ENCODE measurements at regions not wholly inside any gene's neighbourhood (a gene's known extent, or its start where the extent isn't known, plus 50 kb on each side); places are given as distances from the start of the nearest gene placed in this dataset.

DNA sequence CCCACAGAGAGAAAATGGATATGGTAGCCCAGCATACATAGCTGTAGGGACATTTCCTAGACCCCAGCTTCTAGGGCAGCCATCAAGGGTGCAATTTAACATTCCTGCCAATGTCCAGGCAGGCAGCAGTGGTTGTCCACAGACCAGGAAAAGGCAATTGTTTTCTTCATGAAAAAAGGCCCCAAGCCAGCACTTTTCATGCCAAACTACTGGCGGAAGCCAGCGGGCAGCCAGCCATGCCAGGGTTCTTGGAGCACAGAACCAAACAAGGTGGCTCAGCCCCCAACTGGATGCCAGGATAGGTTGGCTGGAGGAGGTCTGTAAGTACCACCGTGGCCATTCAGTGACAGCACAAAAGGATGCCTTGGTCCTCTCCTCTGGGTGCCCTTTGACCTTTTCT is 94.6 kb downstream of the BANF2 start:
- no peak for DNase-seq

DNA sequence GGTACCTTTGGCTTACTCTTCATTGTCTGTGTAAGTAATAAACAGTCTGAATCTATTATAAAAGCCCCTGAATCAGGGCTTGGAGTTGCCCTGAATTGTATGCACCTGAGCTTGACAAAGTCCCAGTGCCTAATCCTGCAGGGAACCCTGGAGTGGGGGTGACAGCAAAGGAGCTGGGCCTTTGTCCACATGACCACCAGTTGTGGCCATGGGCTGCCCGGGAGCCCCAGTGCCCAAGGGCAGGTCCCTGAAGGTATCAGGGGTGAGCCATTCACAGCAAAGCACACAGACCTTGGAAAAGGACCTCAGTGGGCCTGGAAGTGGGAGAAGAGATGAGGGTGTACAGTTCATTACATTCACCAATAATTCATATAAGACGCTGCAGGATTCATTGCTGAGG is 94.2 kb downstream of the BANF2 start:
- no peak for DNase-seq

DNA sequence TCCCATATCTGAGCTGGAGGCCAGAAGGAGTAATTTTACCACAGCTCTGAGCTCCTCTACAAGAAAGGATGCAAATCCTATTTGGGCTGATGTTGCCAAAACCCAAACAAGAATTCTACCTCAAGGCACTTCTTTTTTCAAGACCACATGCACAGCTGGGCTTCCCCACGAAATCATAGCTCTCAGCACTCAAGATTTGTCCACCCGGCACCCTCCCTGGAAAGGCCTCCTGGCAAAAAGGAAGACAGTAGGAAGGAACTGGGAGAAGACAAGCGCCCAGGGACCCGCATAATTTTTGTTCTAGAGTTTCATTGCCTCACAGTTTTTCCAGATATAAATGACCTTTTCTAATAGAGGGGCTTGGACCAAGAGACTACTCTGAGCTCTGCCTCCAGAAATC is 90.5 kb downstream of the BANF2 start:
- no peak for DNase-seq

DNA sequence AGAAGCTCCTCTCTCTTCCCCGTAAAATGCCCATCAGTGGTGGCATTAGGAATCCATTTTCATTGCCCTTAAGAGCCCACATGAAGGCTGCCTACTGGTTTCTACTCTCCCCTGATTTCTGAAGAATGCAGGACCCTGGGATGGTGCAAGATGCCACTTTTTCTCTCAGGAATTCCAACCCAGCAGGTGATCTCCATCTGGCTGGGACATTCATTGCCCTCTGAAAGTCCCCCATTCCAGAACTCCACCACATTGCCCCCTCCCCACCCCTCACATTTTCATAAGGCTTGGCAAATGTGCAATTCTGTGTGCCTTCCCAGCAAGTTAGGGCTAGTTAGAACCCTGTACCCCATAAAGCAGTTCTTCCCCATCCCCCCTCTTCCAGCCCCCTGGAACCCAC is 88.0 kb downstream of the BANF2 start:
- DNase-seq: no peak

DNA sequence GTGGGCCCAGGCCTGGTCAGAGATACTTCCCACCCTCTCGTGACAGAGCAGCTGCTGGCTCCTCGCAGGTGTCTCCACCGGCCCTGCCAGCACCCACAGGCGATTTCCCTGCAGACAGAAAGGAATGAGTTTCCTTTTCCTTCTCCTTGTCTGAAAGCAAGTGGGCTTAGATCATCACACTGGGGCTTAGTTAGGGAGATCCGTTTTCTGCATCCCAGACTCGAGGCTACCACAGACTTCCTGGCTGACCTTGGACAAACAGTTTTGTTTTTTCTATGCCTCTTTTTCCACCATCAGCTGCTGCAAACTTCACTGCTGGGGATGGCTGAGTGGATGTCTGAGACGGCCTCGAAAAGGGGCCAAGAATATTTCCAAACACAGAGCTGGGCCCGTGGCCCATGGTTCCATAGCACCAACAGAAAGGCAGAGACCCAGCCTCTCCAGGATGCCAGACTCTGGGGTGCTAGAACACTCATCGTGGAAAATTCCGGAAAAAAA is 86.5 kb downstream of the BANF2 start:
- no peak for DNase-seq
